OCI-LY7 (cell line): ENCODE measurements at regions not wholly inside any gene's neighbourhood (a gene's known extent, or its start where the extent isn't known, plus 50 kb on each side); places are given as distances from the start of the nearest gene placed in this dataset.

Source experiments
- BruUV-seq: library from RNA; stranded (reverse); fragments of 400-500 nt; replicated peaks from 2 replicates; lab custom pipeline; 2021; lab: Mats Ljungman, UMichigan
- CTCF ChIA-PET: fragments of 300-600 bp; sonication (Branson Sonifier 250); formaldehyde crosslinking; loops from one replicate; lab custom pipeline; 2022; ENCODE audit warnings: antibody characterized with exemption; ENCODE audit not compliant: unreplicated experiment; lab: Charles Lee
- POLR2A ChIA-PET: fragments of 300-600 bp; sonication (Branson Sonifier 250); formaldehyde crosslinking; loops from one replicate; lab custom pipeline; 2022; ENCODE audit warnings: antibody characterized with exemption; lab: Charles Lee
- DNase-seq: peaks from one replicate; pipeline ENCODE4 v3.0.0-alpha.2; 2015; ENCODE audit warnings: low spot score
- H2AFZ ChIP-seq: fragments of 200-600 bp; sonication (generic), shearing (Covaris generic); 2 replicates; pipeline ENCODE4 v1.6.1; 2014; ENCODE audit warnings: mild to moderate bottlenecking, antibody characterized with exemption, low read length, moderate library complexity
- H3K27ac ChIP-seq: fragments of 200-600 bp; sonication (generic); 2 replicates; pipeline ENCODE4 v1.5.1; 2014; ENCODE audit warnings: mixed run types, low read depth, mild to moderate bottlenecking, moderate library complexity, low read length, inconsistent platforms; ENCODE audit not compliant: poor library complexity, severe bottlenecking
- H3K36me3 ChIP-seq: fragments of 200-600 bp; sonication (generic); 2 replicates; pipeline ENCODE4 v1.6.1; 2014; ENCODE audit warnings: mild to moderate bottlenecking, antibody characterized with exemption, low read length, moderate library complexity, mixed read lengths; ENCODE audit not compliant: insufficient read depth
- H3K4me1 ChIP-seq: fragments of 200-600 bp; sonication (generic); 2 replicates; pipeline ENCODE4 v1.5.1; 2014; ENCODE audit warnings: mild to moderate bottlenecking, low read length; ENCODE audit not compliant: insufficient read depth, poor library complexity, severe bottlenecking
- H3K4me2 ChIP-seq: fragments of 200-600 bp; sonication (generic); 2 replicates; pipeline ENCODE4 v1.6.1; 2014; ENCODE audit warnings: mild to moderate bottlenecking, low read length
- H3K4me3 ChIP-seq: fragments of 200-600 bp; sonication (generic); 2 replicates; pipeline ENCODE4 v1.5.1; 2014; ENCODE audit warnings: mild to moderate bottlenecking, low read depth, low read length; ENCODE audit not compliant: poor library complexity, severe bottlenecking
- H3K79me2 ChIP-seq: fragments of 200-600 bp; sonication (generic); 2 replicates; pipeline ENCODE4 v1.6.1; 2016; ENCODE audit warnings: low read depth, mild to moderate bottlenecking, low read length, moderate library complexity, mixed read lengths; ENCODE audit not compliant: insufficient read depth
- H3K9me2 ChIP-seq: fragments of 200-600 bp; sonication (generic); 2 replicates; pipeline ENCODE4 v1.6.1; 2016; ENCODE audit warnings: mild to moderate bottlenecking, low read length, mixed read lengths; ENCODE audit not compliant: insufficient read depth
- H3K9me3 ChIP-seq: fragments of 200-600 bp; sonication (generic); 2 replicates; pipeline ENCODE4 v1.6.1; 2014; ENCODE audit warnings: mild to moderate bottlenecking, mixed run types, low read length, mixed read lengths
- H4K20me1 ChIP-seq: fragments of 200-600 bp; sonication (generic); 2 replicates; pipeline ENCODE4 v1.6.1; 2014; ENCODE audit warnings: mild to moderate bottlenecking, antibody characterized with exemption, low read length, moderate library complexity, mixed read lengths; ENCODE audit not compliant: insufficient read depth
- EZH2phosphoT487 ChIP-seq: fragments of 200-600 bp; sonication (generic); IDR thresholded peaks from 2 replicates; pipeline ENCODE4 v1.6.1; 2018; ENCODE audit warnings: low read depth, borderline replicate concordance, mild to moderate bottlenecking, mixed run types, antibody characterized with exemption, low read length, moderate library complexity, mixed read lengths
- intact Hi-C: fragments of 100-400 bp; cut with micrococcal nuclease; formaldehyde crosslinking; loops from one replicate; pipeline ENCODE4 v1.10.0; 2022; ENCODE audit not compliant: unreplicated experiment
- TF ChIP-seq, protein P1 (sequence below): fragments of 200-600 bp; sonication (generic); conservative IDR thresholded peaks from 2 replicates; pipeline ENCODE4 v1.5.1; 2014; ENCODE audit warnings: mild to moderate bottlenecking, antibody characterized with exemption, low read length, moderate library complexity, mixed read lengths

DNA sequence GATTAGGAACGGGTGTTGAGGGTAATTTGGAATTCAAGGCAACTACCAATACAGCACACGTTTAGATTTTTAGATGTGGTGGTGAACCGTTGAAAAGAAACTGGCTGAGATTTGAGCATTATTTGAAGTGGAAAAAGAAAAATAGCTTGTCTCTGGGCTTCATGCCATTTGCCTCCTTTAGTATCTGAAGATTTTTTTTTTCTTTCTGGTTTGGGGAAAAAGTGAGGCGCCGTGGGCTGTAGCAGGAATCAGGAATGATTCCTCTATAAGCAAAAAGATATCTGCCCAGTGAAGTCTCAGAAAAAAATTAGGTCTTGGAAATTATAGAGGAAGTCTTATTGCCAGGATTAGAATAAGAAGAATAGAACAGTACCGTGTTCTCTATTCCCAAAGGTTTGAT is 88.5 kb downstream of the RPS12 start:
- H3K36me3 ChIP-seq: no peaks in the 10 kb centered on the region
- no TSS peak for BruUV-seq
- H3K9me2 ChIP-seq: no peaks in the 10 kb centered on the region
- no peak for DNase-seq
- H3K79me2 ChIP-seq: no peaks in the 10 kb centered on the region
- no peak overlapping the region for H3K4me2 ChIP-seq
- H3K9me3 ChIP-seq: no peaks in the 10 kb centered on the region
- no peak for TF ChIP-seq EZH2phosphoT487
- TF ChIP-seq, protein P1, sequence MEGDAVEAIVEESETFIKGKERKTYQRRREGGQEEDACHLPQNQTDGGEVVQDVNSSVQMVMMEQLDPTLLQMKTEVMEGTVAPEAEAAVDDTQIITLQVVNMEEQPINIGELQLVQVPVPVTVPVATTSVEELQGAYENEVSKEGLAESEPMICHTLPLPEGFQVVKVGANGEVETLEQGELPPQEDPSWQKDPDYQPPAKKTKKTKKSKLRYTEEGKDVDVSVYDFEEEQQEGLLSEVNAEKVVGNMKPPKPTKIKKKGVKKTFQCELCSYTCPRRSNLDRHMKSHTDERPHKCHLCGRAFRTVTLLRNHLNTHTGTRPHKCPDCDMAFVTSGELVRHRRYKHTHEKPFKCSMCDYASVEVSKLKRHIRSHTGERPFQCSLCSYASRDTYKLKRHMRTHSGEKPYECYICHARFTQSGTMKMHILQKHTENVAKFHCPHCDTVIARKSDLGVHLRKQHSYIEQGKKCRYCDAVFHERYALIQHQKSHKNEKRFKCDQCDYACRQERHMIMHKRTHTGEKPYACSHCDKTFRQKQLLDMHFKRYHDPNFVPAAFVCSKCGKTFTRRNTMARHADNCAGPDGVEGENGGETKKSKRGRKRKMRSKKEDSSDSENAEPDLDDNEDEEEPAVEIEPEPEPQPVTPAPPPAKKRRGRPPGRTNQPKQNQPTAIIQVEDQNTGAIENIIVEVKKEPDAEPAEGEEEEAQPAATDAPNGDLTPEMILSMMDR: no peak
- no peaks in the 10 kb centered on the region for H4K20me1 ChIP-seq
- H3K4me3 ChIP-seq: no peak overlapping the region
- no peaks in the 10 kb centered on the region for H3K4me1 ChIP-seq
- POLR2A ChIA-PET: no interaction called here
- H3K27ac ChIP-seq: no peak overlapping the region
- intact Hi-C loops: no loop called here
- H2AFZ ChIP-seq: no peak overlapping the region
- CTCF ChIA-PET: no interaction called here

DNA sequence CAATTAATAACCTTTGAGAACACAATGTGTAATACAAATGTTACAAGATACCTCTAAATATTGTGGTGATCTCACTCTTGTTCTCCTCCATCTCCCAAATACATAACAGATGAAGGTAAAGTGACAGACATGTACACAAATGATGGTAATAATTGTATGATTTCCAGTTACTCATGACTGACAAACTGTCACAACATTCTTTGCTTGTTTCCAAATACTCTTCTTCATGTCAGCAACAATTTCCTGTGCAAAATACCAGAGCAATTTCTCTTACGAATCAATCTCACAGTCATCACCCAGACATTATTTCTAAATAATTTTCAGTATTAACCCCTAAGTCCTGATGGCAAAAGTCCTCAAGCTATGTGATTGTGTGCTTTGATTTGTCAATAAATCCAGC is 92.9 kb downstream of the RPS12 start:
- Histone ChIP-seq H3K4me3 (no peak overlapping the region), H3K9me2 (no peaks in the 10 kb centered on the region), H2AFZ (no peak overlapping the region), H3K27ac (no peak overlapping the region), H3K79me2 (no peaks in the 10 kb centered on the region), H4K20me1 (no peaks in the 10 kb centered on the region), H3K4me2 (no peak overlapping the region), H3K36me3 (no peaks in the 10 kb centered on the region), H3K9me3 (no peaks in the 10 kb centered on the region), H3K4me1 (no peaks in the 10 kb centered on the region)
- intact Hi-C loops: no loop called here
- POLR2A ChIA-PET: no interaction called here
- DNase-seq: no peak
- TF ChIP-seq, protein P1: no peak
- no peak for TF ChIP-seq EZH2phosphoT487
- CTCF ChIA-PET: no interaction called here
- BruUV-seq: no TSS peak

DNA sequence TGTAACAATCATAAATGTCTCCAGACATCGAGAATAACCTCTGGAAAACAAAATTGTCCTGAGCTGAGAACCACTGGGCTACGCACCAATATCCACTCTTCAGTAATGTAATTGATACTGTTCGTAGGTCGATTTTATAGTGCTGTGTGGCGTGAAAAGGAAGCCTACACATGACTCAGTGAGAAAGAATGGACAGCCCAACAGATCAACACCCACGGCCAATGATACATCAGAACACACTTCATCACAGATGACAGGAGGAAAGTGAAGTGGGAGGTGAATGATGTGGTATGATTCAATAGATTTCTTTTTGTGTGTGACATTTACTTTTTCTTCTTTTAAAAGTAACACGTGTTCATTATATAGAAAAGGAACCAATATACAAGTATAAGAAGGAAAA is 93.5 kb downstream of the RPS12 start:
- no TSS peak for BruUV-seq
- DNase-seq: no peak
- Histone ChIP-seq H3K4me3 (no peak overlapping the region), H3K27ac (no peak overlapping the region), H3K79me2 (no peaks in the 10 kb centered on the region), H3K9me3 (no peaks in the 10 kb centered on the region), H4K20me1 (no peaks in the 10 kb centered on the region), H3K36me3 (no peaks in the 10 kb centered on the region), H3K9me2 (no peaks in the 10 kb centered on the region), H3K4me2 (no peak overlapping the region), H3K4me1 (no peaks in the 10 kb centered on the region), H2AFZ (no peak overlapping the region)
- POLR2A ChIA-PET: interaction anchor here (0.6 kb wide), 1 partner anchor 444 kb away, joined by 4 read pairs; no protein-coding TSS in a partner anchor
- CTCF ChIA-PET: no interaction called here
- TF ChIP-seq EZH2phosphoT487: no peak
- TF ChIP-seq, protein P1: no peak
- intact Hi-C loops: no loop called here
